ENCODE measurements at regions not wholly inside any gene's neighbourhood (a gene's known extent, or its start where the extent isn't known, plus 50 kb on each side); places are given as distances from the start of the nearest gene placed in this dataset.

DNA sequence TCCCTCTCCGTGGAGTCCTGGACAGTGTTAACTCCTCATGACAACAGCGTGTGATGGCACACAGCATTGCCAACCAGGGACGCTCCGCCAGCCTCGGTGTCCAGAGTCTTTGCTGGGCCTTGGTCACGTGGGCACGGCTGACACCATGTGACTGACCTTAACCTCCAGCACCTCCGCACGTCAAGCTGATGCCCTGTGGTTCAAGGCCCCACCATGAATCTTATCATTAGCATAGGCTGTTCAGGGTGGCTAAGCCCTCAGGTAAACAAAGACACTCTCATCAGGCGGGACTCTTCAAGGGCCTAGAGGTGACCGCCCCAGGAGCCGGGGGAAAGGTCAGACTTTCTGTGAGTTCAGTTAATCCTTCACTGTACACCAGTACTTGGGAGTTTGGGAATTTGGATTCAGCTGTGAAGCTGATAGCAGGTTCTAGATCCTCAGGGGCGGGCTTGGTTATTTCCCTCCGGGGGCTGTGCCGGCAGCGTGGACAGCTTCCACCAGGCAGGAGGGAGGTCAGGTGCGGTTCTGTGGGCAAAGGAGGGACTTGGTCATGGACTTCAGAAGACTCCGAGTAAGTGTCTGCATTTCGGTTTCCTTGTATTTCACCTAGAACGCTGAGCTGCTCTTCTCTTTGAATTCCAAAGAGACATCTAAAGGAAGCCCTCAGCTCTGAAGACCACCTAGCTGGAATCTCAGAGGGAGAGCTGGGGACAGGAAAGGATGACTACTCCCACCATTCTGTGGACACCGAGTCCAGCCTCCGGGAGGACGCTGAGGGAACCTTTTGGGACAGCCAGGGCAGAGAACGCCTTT, 195.5 kb upstream of the CIBAR2 start:
- TF ChIP-seq POLR2A (IDR thresholded peaks at IDR 0.05): no peak
- TF ChIP-seq, protein P1, sequence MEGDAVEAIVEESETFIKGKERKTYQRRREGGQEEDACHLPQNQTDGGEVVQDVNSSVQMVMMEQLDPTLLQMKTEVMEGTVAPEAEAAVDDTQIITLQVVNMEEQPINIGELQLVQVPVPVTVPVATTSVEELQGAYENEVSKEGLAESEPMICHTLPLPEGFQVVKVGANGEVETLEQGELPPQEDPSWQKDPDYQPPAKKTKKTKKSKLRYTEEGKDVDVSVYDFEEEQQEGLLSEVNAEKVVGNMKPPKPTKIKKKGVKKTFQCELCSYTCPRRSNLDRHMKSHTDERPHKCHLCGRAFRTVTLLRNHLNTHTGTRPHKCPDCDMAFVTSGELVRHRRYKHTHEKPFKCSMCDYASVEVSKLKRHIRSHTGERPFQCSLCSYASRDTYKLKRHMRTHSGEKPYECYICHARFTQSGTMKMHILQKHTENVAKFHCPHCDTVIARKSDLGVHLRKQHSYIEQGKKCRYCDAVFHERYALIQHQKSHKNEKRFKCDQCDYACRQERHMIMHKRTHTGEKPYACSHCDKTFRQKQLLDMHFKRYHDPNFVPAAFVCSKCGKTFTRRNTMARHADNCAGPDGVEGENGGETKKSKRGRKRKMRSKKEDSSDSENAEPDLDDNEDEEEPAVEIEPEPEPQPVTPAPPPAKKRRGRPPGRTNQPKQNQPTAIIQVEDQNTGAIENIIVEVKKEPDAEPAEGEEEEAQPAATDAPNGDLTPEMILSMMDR (IDR thresholded peaks at IDR 0.05): no peak

Measured in heart left ventricle (tissue), 13 donors.